ENCODE measurements at regions not wholly inside any gene's neighbourhood (a gene's known extent, or its start where the extent isn't known, plus 50 kb on each side); places are given as distances from the start of the nearest gene placed in this dataset.
A peak's percentile ranks its signal among the peaks of the same experiment; 100 is the strongest.

- Histone ChIP-seq H3K9me3 (no peaks in the 10 kb centered on the region), H3K36me3 (no peaks in the 10 kb centered on the region), H3K4me1 (peaks cover 0 to 14% (median 0%) of the 10 kb centered on the region in 12 donors), H3K4me3 (no peak overlapping the region), H3K27me3 (no peaks in the 10 kb centered on the region), H3K27ac (no peak overlapping the region)
- DNase-seq (no peak), ATAC-seq (no peak)
- intact Hi-C loops (cut with DNase I): no loop called here
- TF ChIP-seq CTCF (IDR thresholded peaks at IDR 0.05) (no peak), POLR2A (IDR thresholded peaks at IDR 0.05) (no peak)
- WGBS, 4 donors: 77 to 91% (median 82%) methylated on average over 2 of the region's 2 CpGs
Measured at GRCh38 chr2:189328848-189329245, 112.4 kb upstream of the WDR75 start.

GRCh38 chr2:189336276-189336975 is 104.8 kb upstream of the WDR75 start:
- Histone ChIP-seq H3K9me3 (peaks cover 0 to 16% (median 3%) of the 10 kb centered on the region in 12 donors), H3K4me1 (no peaks in the 10 kb centered on the region), H3K4me3 (no peak overlapping the region), H3K27me3 (no peaks in the 10 kb centered on the region), H3K27ac (no peak overlapping the region), H3K36me3 (no peaks in the 10 kb centered on the region)
- 72 to 79% (median 76%) methylated on average over 2 of the region's 2 CpGs for WGBS, 4 donors
- no peak for ATAC-seq
- no peak for TF ChIP-seq CTCF (IDR thresholded peaks at IDR 0.05)
- TF ChIP-seq POLR2A (IDR thresholded peaks at IDR 0.05): no peak
- DNase-seq: no peak
- intact Hi-C loops (cut with DNase I): no loop called here

GRCh38 chr2:189337656-189338055 is 103.6 kb upstream of the WDR75 start:
- no peaks in the 10 kb centered on the region for H3K36me3 ChIP-seq
- WGBS, 4 donors: 41 to 56% (median 46%) methylated on average over 1 of the region's 1 CpG
- no peak for TF ChIP-seq CTCF (IDR thresholded peaks at IDR 0.05)
- TF ChIP-seq POLR2A (IDR thresholded peaks at IDR 0.05): no peak
- no peak overlapping the region for H3K4me3 ChIP-seq
- peak overlapping the region in 6 of 12 donors; percentile 19 to 76 (median 48) for H3K27ac ChIP-seq
- intact Hi-C loops (cut with DNase I): no loop called here
- no peaks in the 10 kb centered on the region for H3K27me3 ChIP-seq
- no peak for DNase-seq
- ATAC-seq: peak; percentile 77 to 93 (median 82)
- H3K9me3 ChIP-seq: peaks cover 0 to 16% (median 3%) of the 10 kb centered on the region in 12 donors
- no peaks in the 10 kb centered on the region for H3K4me1 ChIP-seq

- ATAC-seq: peak in 2 of 4 donors; percentile 11 to 13
- 74 to 84% (median 77%) methylated on average over 3 of the region's 3 CpGs for WGBS, 4 donors
- H3K27ac ChIP-seq: peak overlapping the region in 9 of 12 donors; percentile 19 to 76 (median 44)
Measured at GRCh38 chr2:189338115-189338514, 103.2 kb upstream of the WDR75 start.

More at GRCh38 chr2:189338115-189338514, 103.2 kb upstream of the WDR75 start:
- no peaks in the 10 kb centered on the region for H3K4me1 ChIP-seq
- DNase-seq: no peak
- H3K9me3 ChIP-seq: peaks cover 0 to 16% (median 3%) of the 10 kb centered on the region in 12 donors
- no peaks in the 10 kb centered on the region for H3K36me3 ChIP-seq
- intact Hi-C loops (cut with DNase I): no loop called here
- no peak overlapping the region for H3K4me3 ChIP-seq
- no peaks in the 10 kb centered on the region for H3K27me3 ChIP-seq
- no peak for TF ChIP-seq POLR2A (IDR thresholded peaks at IDR 0.05)
- no peak for TF ChIP-seq CTCF (IDR thresholded peaks at IDR 0.05)

Measured in heart left ventricle (tissue), 16 donors.